H9 (cell line): ENCODE measurements at regions not wholly inside any gene's neighbourhood (a gene's known extent, or its start where the extent isn't known, plus 50 kb on each side); places are given as distances from the start of the nearest gene placed in this dataset.

Experiments used
- DNase-seq: peaks from one replicate; pipeline ENCODE4 v3.0.0-alpha.2; 2017
- H2AFZ ChIP-seq: one replicate; pipeline ENCODE4 v1.6.1; 2013; ENCODE audit warnings: mild to moderate bottlenecking, low read length, control low read depth, moderate library complexity
- H2AK5ac ChIP-seq: 2 replicates; pipeline ENCODE4 v1.6.1; 2013; ENCODE audit warnings: low read length, control low read depth, mixed read lengths; ENCODE audit not compliant: insufficient read length
- H2BK120ac ChIP-seq: one replicate; pipeline ENCODE4 v1.6.1; 2013; ENCODE audit warnings: low read depth, mild to moderate bottlenecking, low read length, control low read depth, inconsistent platforms; ENCODE audit not compliant: poor library complexity, severe bottlenecking
- H2BK12ac ChIP-seq: 2 replicates; pipeline ENCODE4 v1.6.1; 2013; ENCODE audit warnings: low read length, control low read depth, mixed read lengths, low read depth; ENCODE audit not compliant: insufficient read length
- H2BK15ac ChIP-seq: 2 replicates; pipeline ENCODE4 v1.6.1; 2013; ENCODE audit warnings: low read depth, low read length, control low read depth
- H2BK20ac ChIP-seq: one replicate; pipeline ENCODE4 v1.6.1; 2013; ENCODE audit warnings: low read depth, mild to moderate bottlenecking, low read length, control low read depth, inconsistent platforms; ENCODE audit not compliant: poor library complexity, severe bottlenecking
- H2BK5ac ChIP-seq: 2 replicates; pipeline ENCODE4 v1.6.1; 2013; ENCODE audit warnings: low read length, control low read depth, mixed read lengths; ENCODE audit not compliant: insufficient read length
- H3K14ac ChIP-seq: 2 replicates; pipeline ENCODE4 v1.6.1; 2013; ENCODE audit warnings: low read length, control low read depth; ENCODE audit not compliant: insufficient read depth
- H3K18ac ChIP-seq: 2 replicates; pipeline ENCODE4 v1.6.1; 2013; ENCODE audit warnings: low read depth, mild to moderate bottlenecking, mixed read lengths, low read length, control low read depth; ENCODE audit not compliant: insufficient read length
- H3K23ac ChIP-seq: 2 replicates; pipeline ENCODE4 v1.6.1; 2013; ENCODE audit warnings: low read length, control low read depth, mixed read lengths, low read depth; ENCODE audit not compliant: insufficient read length
- H3K23me2 ChIP-seq: 2 replicates; pipeline ENCODE4 v1.6.1; 2013; ENCODE audit warnings: low read depth, mild to moderate bottlenecking, mixed read lengths, low read length, control low read depth; ENCODE audit not compliant: insufficient read length, poor library complexity, severe bottlenecking
- H3K27ac ChIP-seq: 2 replicates; pipeline ENCODE4 v1.5.1; 2013; ENCODE audit warnings: low read length, control low read depth, mixed read lengths, low read depth; ENCODE audit not compliant: insufficient read length
- H3K27me3 ChIP-seq: 2 replicates; pipeline ENCODE4 v1.6.1; 2013; ENCODE audit warnings: low read length, control low read depth, inconsistent platforms; ENCODE audit not compliant: insufficient read depth
- H3K4ac ChIP-seq: 2 replicates; pipeline ENCODE4 v1.6.1; 2013; ENCODE audit warnings: low read depth, mild to moderate bottlenecking, control low read depth, inconsistent platforms, low read length, moderate library complexity
- H3K4me1 ChIP-seq: 2 replicates; pipeline ENCODE4 v1.6.1; 2013; ENCODE audit warnings: low read length, control low read depth, inconsistent platforms; ENCODE audit not compliant: insufficient read depth
- H3K4me2 ChIP-seq: 2 replicates; pipeline ENCODE4 v1.6.1; 2013; ENCODE audit warnings: low read length, control low read depth, mixed read lengths; ENCODE audit not compliant: insufficient read length, insufficient read depth
- H3K56ac ChIP-seq: 2 replicates; pipeline ENCODE4 v1.6.1; 2013; ENCODE audit warnings: low read depth, mild to moderate bottlenecking, mixed read lengths, low read length, control low read depth; ENCODE audit not compliant: insufficient read length
- H3K79me1 ChIP-seq: 2 replicates; pipeline ENCODE4 v1.6.1; 2013; ENCODE audit warnings: low read depth, mild to moderate bottlenecking, moderate library complexity, low read length, control low read depth, inconsistent platforms; ENCODE audit not compliant: insufficient read depth, poor library complexity, severe bottlenecking
- H3K79me2 ChIP-seq: 2 replicates; pipeline ENCODE4 v1.6.1; 2013; ENCODE audit warnings: low read length, control low read depth, inconsistent platforms; ENCODE audit not compliant: insufficient read depth
- H3K9ac ChIP-seq: 2 replicates; pipeline ENCODE4 v1.6.1; 2013; ENCODE audit warnings: low read length, control low read depth, mixed read lengths; ENCODE audit not compliant: insufficient read length; ENCODE audit errors: extremely low read depth
- H3K9me3 ChIP-seq: one replicate; pipeline ENCODE4 v1.6.1; 2013; ENCODE audit warnings: low read depth, low read length, inconsistent platforms; ENCODE audit not compliant: control insufficient read depth
- H3T11ph ChIP-seq: one replicate; pipeline ENCODE4 v1.6.1; 2013; ENCODE audit warnings: mild to moderate bottlenecking, low read length, control low read depth, inconsistent platforms
- H4K20me1 ChIP-seq: one replicate; pipeline ENCODE4 v1.6.1; 2013; ENCODE audit not compliant: control insufficient read depth, insufficient read length, insufficient read depth
- H4K5ac ChIP-seq: 2 replicates; pipeline ENCODE4 v1.6.1; 2013; ENCODE audit warnings: low read depth, mild to moderate bottlenecking, mixed read lengths, low read length, control low read depth; ENCODE audit not compliant: insufficient read length
- H4K8ac ChIP-seq: replicated peaks from 2 replicates; pipeline ENCODE4 v1.6.1; 2013; ENCODE audit warnings: low read length, control low read depth, mixed read lengths, low read depth; ENCODE audit not compliant: insufficient read length
- H4K91ac ChIP-seq: 2 replicates; pipeline ENCODE4 v1.6.1; 2013; ENCODE audit warnings: low read depth, mild to moderate bottlenecking, moderate library complexity, mixed read lengths, low read length, control low read depth; ENCODE audit not compliant: insufficient read length
- H3K27ac Mint-ChIP-seq, 3 experiments: 2 replicates in 2 of 3; 3 replicates in 1 of 3; pipeline ENCODE4 v1.8.0; 2020 to 2021; ENCODE audit warnings: mixed read lengths in 3 of 3, mild to moderate bottlenecking in 1 of 3, moderate library complexity in 1 of 3
- H3K27me3 Mint-ChIP-seq: 2 replicates; pipeline ENCODE4 v1.8.0; 2021; ENCODE audit warnings: low read depth, mild to moderate bottlenecking, moderate library complexity, mixed read lengths
- H3K36me3 Mint-ChIP-seq, 3 experiments: 2 replicates in 2 of 3; 3 replicates in 1 of 3; pipeline ENCODE4 v1.8.0; 2020 to 2021; ENCODE audit warnings: low read depth in 3 of 3, mixed read lengths in 3 of 3; ENCODE audit not compliant: insufficient read depth in 1 of 3
- H3K4me1 Mint-ChIP-seq, 2 experiments: 2 replicates each; pipeline ENCODE4 v1.8.0; 2020; ENCODE audit warnings: mixed read lengths in 2 of 2
- H3K4me3 Mint-ChIP-seq, 2 experiments: 2 replicates in 1 of 2; 3 replicates in 1 of 2; pipeline ENCODE4 v1.8.0; 2020 to 2021; ENCODE audit warnings: mild to moderate bottlenecking in 2 of 2, mixed read lengths in 2 of 2, moderate library complexity in 1 of 2
- H3K9me3 Mint-ChIP-seq, 2 experiments: 2 replicates in 1 of 2; 3 replicates in 1 of 2; pipeline ENCODE4 v1.8.0; 2020; ENCODE audit warnings: mild to moderate bottlenecking in 2 of 2, mixed read lengths in 2 of 2, moderate library complexity in 1 of 2
- CTCF ChIP-seq: fragments of 200-600 bp; sonication (generic); conservative IDR thresholded peaks from 3 replicates; pipeline ENCODE4 v1.8.0; 2021; ENCODE audit warnings: antibody characterized with exemption, mild to moderate bottlenecking
- WGBS: extraction: QIAGEN DNeasy Blood & Tissue Kit; methylation state at CpG from one replicate; pipeline ENCODE4 v1.1.7; 2013; ENCODE audit warnings: missing lambda C conversion rate, low lambda C conversion rate, mixed read lengths; ENCODE audit not compliant: insufficient read length; ENCODE audit errors: extremely low coverage; 5-methylcytosine and 5-hydroxymethylcytosine counted together

GRCh38 chr15:39232512-39232911, 348.4 kb upstream of the THBS1 start:
- no peak overlapping the region for H2BK120ac ChIP-seq
- no peaks in the 10 kb centered on the region for H3K36me3 Mint-ChIP-seq
- H3K27me3 ChIP-seq = no peaks in the 10 kb centered on the region
- no peak overlapping the region for H3K4me2 ChIP-seq
- H3K4ac ChIP-seq = no peak overlapping the region
- no peak overlapping the region for H3K27ac Mint-ChIP-seq
- no peak overlapping the region for H3K56ac ChIP-seq
- H3K9me3 Mint-ChIP-seq = peaks cover 0 to 4% of the 10 kb centered on the region in 2 experiments; a peak in 1 of 5 replicates
- H2BK15ac ChIP-seq = no peak overlapping the region
- no peak overlapping the region for H3T11ph ChIP-seq
- DNase-seq = no peak
- no peak overlapping the region for H2BK5ac ChIP-seq
- no peak overlapping the region for H3K23ac ChIP-seq
- H2AFZ ChIP-seq = no peak overlapping the region
- H3K27ac ChIP-seq = no peak overlapping the region
- no peaks in the 10 kb centered on the region for H3K27me3 Mint-ChIP-seq
- H3K18ac ChIP-seq = no peak overlapping the region
- TF ChIP-seq CTCF = no peak
- no peak overlapping the region for H4K8ac ChIP-seq
- no peak overlapping the region for H4K91ac ChIP-seq
- no peak overlapping the region for H2BK20ac ChIP-seq
- H3K9ac ChIP-seq = no peak overlapping the region
- H4K20me1 ChIP-seq = no peaks in the 10 kb centered on the region
- no peak overlapping the region for H4K5ac ChIP-seq
- H3K23me2 ChIP-seq = no peaks in the 10 kb centered on the region
- H3K9me3 ChIP-seq = no peaks in the 10 kb centered on the region
- no peaks in the 10 kb centered on the region for H3K79me2 ChIP-seq
- no peak overlapping the region for H3K14ac ChIP-seq
- H2BK12ac ChIP-seq = no peak overlapping the region
- no peak overlapping the region for H3K4me3 Mint-ChIP-seq
- WGBS = no CpG with 5 or more reads among the region's 4 CpGs
- peaks cover 4% of the 10 kb centered on the region; the same call in 1 of the 2 replicates for H3K4me1 ChIP-seq
- no peak overlapping the region for H2AK5ac ChIP-seq
- H3K4me1 Mint-ChIP-seq = peaks cover 11 to 15% of the 10 kb centered on the region in 2 experiments
- H3K79me1 ChIP-seq = no peaks in the 10 kb centered on the region
